Astrocyte (in vitro differentiated cells and primary cell): ENCODE measurements at regions not wholly inside any gene's neighbourhood (a gene's known extent, or its start where the extent isn't known, plus 50 kb on each side); places are given as distances from the start of the nearest gene placed in this dataset.
A peak's percentile ranks its signal among the peaks of the same experiment; 100 is the strongest.

ENCODE experiments used
- DNase-seq: peaks from one replicate; pipeline ENCODE4 v3.0.0-alpha.2; 2010; ENCODE audit warnings: low read depth
- FAIRE-seq: peaks from 2 replicates; lab custom pipeline; 2011; peaks lifted over from hg19 to GRCh38; lab: Jason Lieb, UNC
- H2AFZ ChIP-seq: 2 replicates; pipeline ENCODE4 v1.6.0; 2012; ENCODE audit warnings: low read depth, low read length, inconsistent platforms
- H3K27ac ChIP-seq: 2 replicates; pipeline ENCODE4 v1.5.1; 2011; ENCODE audit warnings: low read depth, low read length, inconsistent platforms
- H3K27me3 ChIP-seq: 2 replicates; pipeline ENCODE4 v1.6.0; 2011; ENCODE audit warnings: low read length, inconsistent platforms; ENCODE audit not compliant: insufficient read depth
- H3K36me3 ChIP-seq: 2 replicates; pipeline ENCODE4 v1.5.1; 2011; ENCODE audit warnings: low read length, inconsistent platforms; ENCODE audit not compliant: insufficient read depth
- H3K4me1 ChIP-seq: 2 replicates; pipeline ENCODE4 v1.5.1; 2011; ENCODE audit warnings: low read length, inconsistent platforms; ENCODE audit not compliant: insufficient read depth
- H3K4me2 ChIP-seq: 2 replicates; pipeline ENCODE4 v1.6.0; 2012; ENCODE audit warnings: low read length, inconsistent platforms
- H3K4me3 ChIP-seq: 2 replicates; pipeline ENCODE4 v1.5.1; 2011; ENCODE audit warnings: low read depth, mild to moderate bottlenecking, low read length, inconsistent platforms; ENCODE audit not compliant: insufficient read depth
- H3K79me2 ChIP-seq: 2 replicates; pipeline ENCODE4 v1.6.0; 2012; ENCODE audit warnings: mild to moderate bottlenecking, low read length, inconsistent platforms; ENCODE audit not compliant: insufficient read depth
- H3K9ac ChIP-seq: 2 replicates; pipeline ENCODE4 v1.6.0; 2012; ENCODE audit warnings: mild to moderate bottlenecking, low read length, inconsistent platforms
- H3K9me3 ChIP-seq: 2 replicates; pipeline ENCODE4 v1.5.1; 2012; ENCODE audit warnings: low read depth, mild to moderate bottlenecking, low read length, inconsistent platforms; ENCODE audit not compliant: insufficient read depth
- H4K20me1 ChIP-seq: 2 replicates; pipeline ENCODE4 v1.6.0; 2012; ENCODE audit warnings: low read length, inconsistent platforms; ENCODE audit not compliant: insufficient read depth
- H3K27ac Mint-ChIP-seq: one replicate; pipeline ENCODE4 v1.8.0; 2021; ENCODE audit warnings: mild to moderate bottlenecking, mixed read lengths; ENCODE audit not compliant: unreplicated experiment
- H3K27me3 Mint-ChIP-seq: one replicate; pipeline ENCODE4 v1.8.0; 2021; ENCODE audit warnings: low read depth, mixed read lengths; ENCODE audit not compliant: unreplicated experiment
- H3K36me3 Mint-ChIP-seq: one replicate; pipeline ENCODE4 v1.8.0; 2021; ENCODE audit warnings: low read depth, mixed read lengths; ENCODE audit not compliant: unreplicated experiment
- H3K4me1 Mint-ChIP-seq: one replicate; pipeline ENCODE4 v1.8.0; 2021; ENCODE audit warnings: low read depth, mixed read lengths; ENCODE audit not compliant: unreplicated experiment
- H3K4me3 Mint-ChIP-seq: one replicate; pipeline ENCODE4 v1.8.0; 2021; ENCODE audit warnings: mild to moderate bottlenecking, moderate library complexity, mixed read lengths; ENCODE audit not compliant: unreplicated experiment
- H3K9me3 Mint-ChIP-seq: one replicate; pipeline ENCODE4 v1.8.0; 2021; ENCODE audit warnings: mild to moderate bottlenecking, mixed read lengths; ENCODE audit not compliant: unreplicated experiment
- CTCF ChIP-seq: IDR thresholded peaks from 2 replicates; pipeline ENCODE4 v1.5.1; 2011; ENCODE audit warnings: low read depth, mild to moderate bottlenecking, inconsistent platforms, low read length, moderate library complexity; ENCODE audit not compliant: insufficient read depth
- EZH2 ChIP-seq: IDR thresholded peaks from 2 replicates; pipeline ENCODE4 v1.6.1; 2012; ENCODE audit warnings: mild to moderate bottlenecking, low read length, inconsistent platforms; ENCODE audit not compliant: insufficient read depth

- H3K27ac Mint-ChIP-seq: no peak overlapping the region
- Histone ChIP-seq H3K79me2 (no peaks in the 10 kb centered on the region), H3K9me3 (no peaks in the 10 kb centered on the region), H3K4me2 (peak overlapping the region; percentile 8), H3K27ac (no peak overlapping the region), H3K4me3 (no peak overlapping the region), H3K4me1 (no peaks in the 10 kb centered on the region), H3K9ac (no peak overlapping the region), H3K27me3 (peaks cover 2% of the 10 kb centered on the region), H2AFZ (no peak overlapping the region), H4K20me1 (no peaks in the 10 kb centered on the region), H3K36me3 (no peaks in the 10 kb centered on the region)
- peaks cover 10% of the 10 kb centered on the region for H3K4me1 Mint-ChIP-seq
- no peak overlapping the region for H3K4me3 Mint-ChIP-seq
- no peaks in the 10 kb centered on the region for H3K36me3 Mint-ChIP-seq
- peaks cover 3% of the 10 kb centered on the region for H3K9me3 Mint-ChIP-seq
- TF ChIP-seq CTCF (no peak), EZH2 (no peak)
- H3K27me3 Mint-ChIP-seq: peaks cover 8% of the 10 kb centered on the region
- FAIRE-seq (no peak), DNase-seq (no peak)
Observed at GRCh38 chr16:79716645-79717332, 116.3 kb upstream of the MAF start.

- Mint-ChIP-seq H3K9me3 (peaks cover 3% of the 10 kb centered on the region), H3K27me3 (no peaks in the 10 kb centered on the region), H3K27ac (no peak overlapping the region), H3K4me3 (no peak overlapping the region), H3K4me1 (peaks cover 10% of the 10 kb centered on the region), H3K36me3 (no peaks in the 10 kb centered on the region)
- DNase-seq (no peak), FAIRE-seq (no peak)
- H3K79me2 ChIP-seq: no peaks in the 10 kb centered on the region
- no peak overlapping the region for H3K4me3 ChIP-seq
- no peak overlapping the region for H3K27ac ChIP-seq
- H3K9ac ChIP-seq: no peak overlapping the region
- H3K4me1 ChIP-seq: no peaks in the 10 kb centered on the region
- H3K4me2 ChIP-seq: no peak overlapping the region
- TF ChIP-seq CTCF (no peak), EZH2 (no peak)
- no peaks in the 10 kb centered on the region for H3K36me3 ChIP-seq
- peaks cover 2% of the 10 kb centered on the region for H3K27me3 ChIP-seq
- H2AFZ ChIP-seq: no peak overlapping the region
- no peaks in the 10 kb centered on the region for H3K9me3 ChIP-seq
- no peaks in the 10 kb centered on the region for H4K20me1 ChIP-seq
Observed at GRCh38 chr16:79715061-79715460, 114.5 kb upstream of the MAF start.

GRCh38 chr16:79714440-79714839 is 113.9 kb upstream of the MAF start:
- no peaks in the 10 kb centered on the region for H3K27me3 Mint-ChIP-seq
- Histone ChIP-seq H3K9me3 (no peaks in the 10 kb centered on the region), H3K4me2 (no peak overlapping the region), H2AFZ (no peak overlapping the region), H3K4me1 (no peaks in the 10 kb centered on the region), H3K79me2 (no peaks in the 10 kb centered on the region), H3K9ac (no peak overlapping the region), H3K4me3 (no peak overlapping the region), H3K27ac (no peak overlapping the region), H4K20me1 (no peaks in the 10 kb centered on the region), H3K36me3 (no peaks in the 10 kb centered on the region), H3K27me3 (peaks cover 2% of the 10 kb centered on the region)
- FAIRE-seq: no peak
- DNase-seq: no peak
- H3K9me3 Mint-ChIP-seq: peaks cover 3% of the 10 kb centered on the region
- no peak overlapping the region for H3K27ac Mint-ChIP-seq
- TF ChIP-seq EZH2 (no peak), CTCF (no peak)
- peaks cover 10% of the 10 kb centered on the region for H3K4me1 Mint-ChIP-seq
- H3K4me3 Mint-ChIP-seq: no peak overlapping the region
- H3K36me3 Mint-ChIP-seq: no peaks in the 10 kb centered on the region
